Ishikawa (cell line): ENCODE measurements at regions not wholly inside any gene's neighbourhood (a gene's known extent, or its start where the extent isn't known, plus 50 kb on each side); places are given as distances from the start of the nearest gene placed in this dataset.

ENCODE experiments used
- CEBPB ChIP-seq: IDR thresholded peaks from 2 replicates; pipeline ENCODE4 v1.6.1; 2012
- EP300 ChIP-seq: IDR thresholded peaks from 2 replicates; pipeline ENCODE4 v1.6.1; 2012; ENCODE audit warnings: borderline replicate concordance
- MAX ChIP-seq: IDR thresholded peaks from 2 replicates; pipeline ENCODE4 v1.6.1; 2012
- USF1 ChIP-seq: IDR thresholded peaks from 2 replicates; pipeline ENCODE4 v1.6.1; 2012

GRCh38 chr2:150409196-150409595 is 78.3 kb downstream of the RND3 start:
- TF ChIP-seq MAX, result no peak
- no peak for TF ChIP-seq EP300
- TF ChIP-seq CEBPB, result no peak
- TF ChIP-seq USF1, result no peak
